HepG2 (cell line): ENCODE measurements at regions not wholly inside any gene's neighbourhood (a gene's known extent, or its start where the extent isn't known, plus 50 kb on each side); places are given as distances from the start of the nearest gene placed in this dataset.

Experiments used
- ATAC-seq: fragments of 200-7000 bp; cut with Tn5 transposase; 3 replicates; pipeline ENCODE4 v1.9.1; 2020; ENCODE audit warnings: mild to moderate bottlenecking, moderate library complexity
- BruUV-seq: library from RNA; stranded (reverse); fragments of 400-500 nt; replicated peaks from 2 replicates; lab custom pipeline; 2021; lab: Mats Ljungman, UMichigan
- CTCF ChIA-PET: fragments of 300-600 bp; formaldehyde crosslinking; extraction: SDS; loops from one replicate; lab custom pipeline; 2021; ENCODE audit warnings: low total read pairs, inconsistent platforms, low intra/inter-chr PET ratio; lab: Yijun Ruan, JAX
- POLR2A ChIA-PET: fragments of 350-600 bp; sonication (Branson Sonifier 250); formaldehyde crosslinking; loops from one replicate; lab custom pipeline; 2020; ENCODE audit warnings: antibody characterized with exemption, inconsistent platforms; lab: Yijun Ruan, JAX
- DNase-seq: peaks from one replicate; pipeline ENCODE4 v3.0.0-alpha.2; 2015; ENCODE audit warnings: low spot score
- FAIRE-seq: peaks from 3 replicates; lab custom pipeline; 2011; peaks lifted over from hg19 to GRCh38; lab: Jason Lieb, UNC
- H2AFZ ChIP-seq: one replicate; pipeline ENCODE4 v1.6.1; 2011; ENCODE audit warnings: low read length, inconsistent platforms
- H3K27ac ChIP-seq: fragments of 300-600 bp; 3 replicates; pipeline ENCODE4 v1.8.0; 2011; ENCODE audit warnings: mixed run types, mild to moderate bottlenecking, mixed read lengths, low read length, inconsistent platforms; ENCODE audit not compliant: insufficient read depth; ENCODE audit errors: extremely low read length
- H3K27me3 ChIP-seq, 2 experiments: fragments of 200-600 bp in 1 of 2; 2 replicates in 1 of 2; 3 replicates in 1 of 2; pipeline versions ENCODE4 v1.6.0 to v1.8.0; 2011; ENCODE audit warnings: low read length in 2 of 2, mild to moderate bottlenecking in 2 of 2, moderate library complexity in 2 of 2, inconsistent platforms in 1 of 2; ENCODE audit not compliant: insufficient read depth in 2 of 2, control insufficient read depth in 1 of 2
- H3K36me3 ChIP-seq, 2 experiments: fragments of 200-600 bp in 1 of 2; replicated peaks in 1 of 2; 2 replicates in 1 of 2; 3 replicates in 1 of 2; pipeline versions ENCODE4 v1.5.1 to v1.8.0; 2011; ENCODE audit warnings: low read length in 2 of 2, inconsistent platforms in 1 of 2; ENCODE audit not compliant: insufficient read depth in 2 of 2, control insufficient read depth in 1 of 2
- H3K4me1 ChIP-seq: 2 replicates; pipeline ENCODE4 v1.5.1; 2012; ENCODE audit warnings: low read length, inconsistent platforms; ENCODE audit not compliant: insufficient read depth
- H3K4me2 ChIP-seq: 2 replicates; pipeline ENCODE4 v1.6.0; 2011; ENCODE audit warnings: low read depth, low read length, inconsistent platforms
- H3K4me3 ChIP-seq, 3 experiments: fragments of 200-600 bp in 1 of 3; sonication (generic), shearing (Covaris generic) in 1 of 3; replicated peaks in 1 of 3; 2 replicates each; pipeline ENCODE4 v1.5.1; 2011 to 2016; ENCODE audit warnings: low read length in 3 of 3, inconsistent platforms in 2 of 3, low read depth in 2 of 3, mild to moderate bottlenecking in 2 of 3, control low read depth in 1 of 3, mixed read lengths in 1 of 3; ENCODE audit not compliant: insufficient read depth in 1 of 3
- H3K79me2 ChIP-seq: one replicate; pipeline ENCODE4 v1.6.1; 2011; ENCODE audit warnings: low read length, inconsistent platforms; ENCODE audit not compliant: insufficient read depth
- H3K9ac ChIP-seq: 2 replicates; pipeline ENCODE4 v1.6.0; 2011; ENCODE audit warnings: mild to moderate bottlenecking, low read depth, low read length, inconsistent platforms; ENCODE audit not compliant: insufficient read depth
- H3K9me3 ChIP-seq: 2 replicates; pipeline ENCODE4 v1.5.1; 2012; ENCODE audit warnings: mild to moderate bottlenecking, low read length
- H4K20me1 ChIP-seq: 2 replicates; pipeline ENCODE4 v1.6.0; 2011; ENCODE audit warnings: inconsistent platforms, mild to moderate bottlenecking, low read length, moderate library complexity; ENCODE audit not compliant: insufficient read depth
- MAFF ChIP-seq: IDR thresholded peaks from 2 replicates; pipeline ENCODE4 v1.6.1; 2011; ENCODE audit warnings: low read depth, low read length, improper control_type of control experiment
- MIER2 ChIP-seq: IDR thresholded peaks from 2 replicates; pipeline ENCODE4 v1.6.1; 2016; ENCODE audit warnings: missing biosample characterization, missing genetic modification reagents
- NCOA5 ChIP-seq: sonication (generic); formaldehyde crosslinking; IDR thresholded peaks from 2 replicates; pipeline ENCODE4 v1.4.0; 2020; ENCODE audit warnings: missing genetic modification reagents
- PAX8 ChIP-seq: sonication (generic); formaldehyde crosslinking; IDR thresholded peaks from 2 replicates; pipeline ENCODE4 v1.8.0; 2022; ENCODE audit warnings: mild to moderate bottlenecking, missing genetic modification reagents, borderline replicate concordance
- PRPF4 ChIP-seq: fragments of 200-400 bp; formaldehyde crosslinking; IDR thresholded peaks from 2 replicates; pipeline ENCODE4 v1.6.1; 2016; ENCODE audit warnings: low read length, low read depth; ENCODE audit not compliant: poor library complexity, severe bottlenecking
- SALL1 ChIP-seq: sonication (generic); formaldehyde crosslinking; IDR thresholded peaks from 2 replicates; pipeline ENCODE4 v1.8.0; 2022; ENCODE audit warnings: mild to moderate bottlenecking, missing genetic modification reagents
- ZNF414 ChIP-seq: sonication (generic); formaldehyde crosslinking; IDR thresholded peaks from 2 replicates; pipeline ENCODE4 v1.5.0; 2020; ENCODE audit warnings: missing genetic modification reagents
- ZNF598 ChIP-seq: sonication (generic); formaldehyde crosslinking; IDR thresholded peaks from 2 replicates; pipeline ENCODE4 v1.5.1; 2020; ENCODE audit warnings: mild to moderate bottlenecking, missing genetic modification reagents, borderline replicate concordance
- ZNF75D ChIP-seq: sonication (generic); formaldehyde crosslinking; IDR thresholded peaks from 2 replicates; pipeline ENCODE4 v1.8.1; 2023; ENCODE audit warnings: missing genetic modification reagents, mild to moderate bottlenecking, borderline replicate concordance
- ZSCAN30 ChIP-seq: sonication (generic); formaldehyde crosslinking; IDR thresholded peaks from 2 replicates; pipeline ENCODE4 v1.5.0; 2020; ENCODE audit warnings: mild to moderate bottlenecking, missing genetic modification reagents
- WGBS: methylation state at CpG from one replicate; pipeline ENCODE4 v1.1.6; 2017; ENCODE audit warnings: low lambda C conversion rate; 5-methylcytosine and 5-hydroxymethylcytosine counted together
- in situ Hi-C: cut with HindIII; loops from 2 replicates; pipeline ENCODE4 v1.10.0; 2017; ENCODE audit warnings: low pct_unique_long_range_greater_than_20kb; ENCODE audit not compliant: extremely low pct_ligation_motif_present
- intact Hi-C: fragments of 100-400 bp; cut with micrococcal nuclease; formaldehyde crosslinking; loops from one replicate; pipeline ENCODE4 v1.10.0; 2022; ENCODE audit not compliant: unreplicated experiment
- TF ChIP-seq, protein P1 (sequence below): sonication (generic); formaldehyde crosslinking; IDR thresholded peaks from 2 replicates; pipeline ENCODE4 v1.5.0; 2020; ENCODE audit warnings: mild to moderate bottlenecking, missing genetic modification reagents

DNA sequence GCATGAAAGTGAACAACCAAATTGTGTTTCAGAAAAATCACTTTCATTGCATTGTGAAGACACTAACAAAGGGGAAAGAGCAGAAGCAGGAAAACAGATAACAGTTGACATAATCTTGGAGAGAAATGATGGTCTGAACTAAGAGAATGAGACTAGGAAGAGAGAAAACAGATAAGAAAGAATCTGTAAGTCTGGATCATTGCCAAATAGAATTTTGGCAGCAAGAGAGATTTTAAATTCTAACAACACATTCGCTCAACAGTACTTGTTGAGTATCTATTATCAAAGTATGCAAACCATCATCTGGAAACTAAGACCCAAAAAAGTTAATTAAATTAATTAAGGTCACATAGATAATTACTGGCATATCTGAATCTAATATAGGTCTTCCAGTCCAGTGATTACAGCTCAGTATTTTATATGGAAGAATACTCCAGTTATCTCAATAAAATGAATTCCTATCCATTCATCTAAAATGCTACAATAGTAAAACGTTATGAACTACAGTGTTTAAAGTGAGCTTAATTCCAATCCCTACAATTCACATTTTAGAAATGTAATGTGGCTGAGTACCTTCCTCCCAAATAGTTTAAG is 166.7 kb upstream of the FAT3 start:
- peaks cover 12% of the 10 kb centered on the region for H3K9me3 ChIP-seq
- ATAC-seq = no peak
- POLR2A ChIA-PET = no interaction called here
- H3K79me2 ChIP-seq = no peaks in the 10 kb centered on the region
- H3K4me1 ChIP-seq = no peaks in the 10 kb centered on the region
- DNase-seq = no peak
- H3K27me3 ChIP-seq = no peaks in the 10 kb centered on the region
- H2AFZ ChIP-seq = no peak overlapping the region
- H3K36me3 ChIP-seq = no peaks in the 10 kb centered on the region
- in situ Hi-C loops = no loop called here
- H3K27ac ChIP-seq = no peak overlapping the region
- H4K20me1 ChIP-seq = no peaks in the 10 kb centered on the region
- no peak for TF ChIP-seq SALL1
- TF ChIP-seq PAX8 (CRISPR knock-in tag) = no peak
- no peak for TF ChIP-seq ZNF414
- no peak for TF ChIP-seq PRPF4
- TF ChIP-seq ZNF75D = no peak
- no peak for TF ChIP-seq ZNF598 (CRISPR knock-in tag)
- TF ChIP-seq, protein P1, sequence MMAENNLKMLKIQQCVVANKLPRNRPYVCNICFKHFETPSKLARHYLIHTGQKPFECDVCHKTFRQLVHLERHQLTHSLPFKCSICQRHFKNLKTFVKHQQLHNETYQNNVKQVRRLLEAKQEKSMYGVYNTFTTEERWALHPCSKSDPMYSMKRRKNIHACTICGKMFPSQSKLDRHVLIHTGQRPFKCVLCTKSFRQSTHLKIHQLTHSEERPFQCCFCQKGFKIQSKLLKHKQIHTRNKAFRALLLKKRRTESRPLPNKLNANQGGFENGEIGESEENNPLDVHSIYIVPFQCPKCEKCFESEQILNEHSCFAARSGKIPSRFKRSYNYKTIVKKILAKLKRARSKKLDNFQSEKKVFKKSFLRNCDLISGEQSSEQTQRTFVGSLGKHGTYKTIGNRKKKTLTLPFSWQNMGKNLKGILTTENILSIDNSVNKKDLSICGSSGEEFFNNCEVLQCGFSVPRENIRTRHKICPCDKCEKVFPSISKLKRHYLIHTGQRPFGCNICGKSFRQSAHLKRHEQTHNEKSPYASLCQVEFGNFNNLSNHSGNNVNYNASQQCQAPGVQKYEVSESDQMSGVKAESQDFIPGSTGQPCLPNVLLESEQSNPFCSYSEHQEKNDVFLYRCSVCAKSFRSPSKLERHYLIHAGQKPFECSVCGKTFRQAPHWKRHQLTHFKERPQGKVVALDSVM = no peak
- no peak for TF ChIP-seq MIER2 (CRISPR knock-in tag)
- no peak for TF ChIP-seq MAFF
- TF ChIP-seq ZSCAN30 = no peak
- no peak for TF ChIP-seq NCOA5 (CRISPR knock-in tag)
- TF ChIP-seq, all 625 proteins: peak for 0
- H3K4me3 ChIP-seq = no peak overlapping the region
- no peak overlapping the region for H3K4me2 ChIP-seq
- 2% methylated on average over 2 of the region's 2 CpGs for WGBS
- intact Hi-C loops = no loop called here
- CTCF ChIA-PET = no interaction called here
- H3K9ac ChIP-seq = no peak overlapping the region
- FAIRE-seq = no peak
- no TSS peak for BruUV-seq
